ENCODE measurements at regions not wholly inside any gene's neighbourhood (a gene's known extent, or its start where the extent isn't known, plus 50 kb on each side); places are given as distances from the start of the nearest gene placed in this dataset.

DNA sequence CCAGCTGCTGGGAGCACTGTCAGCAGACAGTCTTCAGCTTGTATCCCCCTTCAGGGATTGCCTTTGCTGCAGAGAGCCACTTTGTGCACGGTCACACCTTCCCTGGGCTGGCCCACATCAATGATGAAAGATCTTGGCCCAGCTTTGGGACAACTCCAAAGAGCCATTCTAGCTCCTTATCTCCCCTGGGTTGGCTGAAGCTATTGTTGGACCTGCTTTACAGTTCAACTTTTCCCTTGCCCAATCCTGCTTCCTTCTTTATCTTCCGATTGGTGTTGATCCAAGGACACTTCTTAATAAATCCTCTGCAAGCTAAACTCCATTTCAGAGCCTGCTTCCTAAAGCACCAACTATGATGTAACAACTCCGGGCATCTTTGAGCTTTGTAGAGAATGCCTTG, 466.4 kb downstream of the KLF12 start:
- POLR2A ChIA-PET: no interaction called here
- H3K9me3 Mint-ChIP-seq: no peaks in the 10 kb centered on the region
- CTCF ChIA-PET: no interaction called here
- DNase-seq (ENCODE audit: low spot score) (no peak), ATAC-seq (no peak)
- H3K4me3 Mint-ChIP-seq: no peak overlapping the region
- no peaks in the 10 kb centered on the region for H3K36me3 Mint-ChIP-seq
- TF ChIP-seq CBFB (CRISPR knock-in tag; IDR thresholded peaks at IDR 0.05; ENCODE audit: low read depth) (no peak), FOXJ3 (CRISPR knock-in tag; IDR thresholded peaks at IDR 0.05; ENCODE audit: borderline replicate concordance) (no peak), GTF2I (CRISPR knock-in tag; conservative IDR thresholded peaks at IDR 0.05) (no peak), ZNF219 (CRISPR knock-in tag; IDR thresholded peaks at IDR 0.05; ENCODE audit: borderline replicate concordance) (no peak), SOX15 (CRISPR knock-in tag; IDR thresholded peaks at IDR 0.05) (no peak), ESRRA (CRISPR knock-in tag; IDR thresholded peaks at IDR 0.05; ENCODE audit: borderline replicate concordance) (no peak), NR3C1 (CRISPR knock-in tag; conservative IDR thresholded peaks at IDR 0.05; ENCODE audit: low read depth) (no peak), ZNF416 (CRISPR knock-in tag; IDR thresholded peaks at IDR 0.05) (no peak), ZNF671 (CRISPR knock-in tag; IDR thresholded peaks at IDR 0.05) (no peak), SP1 (CRISPR knock-in tag; conservative IDR thresholded peaks at IDR 0.05) (no peak), MXD4 (CRISPR knock-in tag; IDR thresholded peaks at IDR 0.05; ENCODE audit: borderline replicate concordance) (no peak), NR1H2 (CRISPR knock-in tag; IDR thresholded peaks at IDR 0.05) (no peak), GABPB1 (CRISPR knock-in tag; IDR thresholded peaks at IDR 0.05) (no peak), RELA (CRISPR knock-in tag; IDR thresholded peaks at IDR 0.05; ENCODE audit: borderline replicate concordance) (no peak)
- TF ChIP-seq, protein P1, sequence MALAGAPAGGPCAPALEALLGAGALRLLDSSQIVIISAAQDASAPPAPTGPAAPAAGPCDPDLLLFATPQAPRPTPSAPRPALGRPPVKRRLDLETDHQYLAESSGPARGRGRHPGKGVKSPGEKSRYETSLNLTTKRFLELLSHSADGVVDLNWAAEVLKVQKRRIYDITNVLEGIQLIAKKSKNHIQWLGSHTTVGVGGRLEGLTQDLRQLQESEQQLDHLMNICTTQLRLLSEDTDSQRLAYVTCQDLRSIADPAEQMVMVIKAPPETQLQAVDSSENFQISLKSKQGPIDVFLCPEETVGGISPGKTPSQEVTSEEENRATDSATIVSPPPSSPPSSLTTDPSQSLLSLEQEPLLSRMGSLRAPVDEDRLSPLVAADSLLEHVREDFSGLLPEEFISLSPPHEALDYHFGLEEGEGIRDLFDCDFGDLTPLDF (CRISPR knock-in tag; IDR thresholded peaks at IDR 0.05): no peak
- TF ChIP-seq, protein P2, sequence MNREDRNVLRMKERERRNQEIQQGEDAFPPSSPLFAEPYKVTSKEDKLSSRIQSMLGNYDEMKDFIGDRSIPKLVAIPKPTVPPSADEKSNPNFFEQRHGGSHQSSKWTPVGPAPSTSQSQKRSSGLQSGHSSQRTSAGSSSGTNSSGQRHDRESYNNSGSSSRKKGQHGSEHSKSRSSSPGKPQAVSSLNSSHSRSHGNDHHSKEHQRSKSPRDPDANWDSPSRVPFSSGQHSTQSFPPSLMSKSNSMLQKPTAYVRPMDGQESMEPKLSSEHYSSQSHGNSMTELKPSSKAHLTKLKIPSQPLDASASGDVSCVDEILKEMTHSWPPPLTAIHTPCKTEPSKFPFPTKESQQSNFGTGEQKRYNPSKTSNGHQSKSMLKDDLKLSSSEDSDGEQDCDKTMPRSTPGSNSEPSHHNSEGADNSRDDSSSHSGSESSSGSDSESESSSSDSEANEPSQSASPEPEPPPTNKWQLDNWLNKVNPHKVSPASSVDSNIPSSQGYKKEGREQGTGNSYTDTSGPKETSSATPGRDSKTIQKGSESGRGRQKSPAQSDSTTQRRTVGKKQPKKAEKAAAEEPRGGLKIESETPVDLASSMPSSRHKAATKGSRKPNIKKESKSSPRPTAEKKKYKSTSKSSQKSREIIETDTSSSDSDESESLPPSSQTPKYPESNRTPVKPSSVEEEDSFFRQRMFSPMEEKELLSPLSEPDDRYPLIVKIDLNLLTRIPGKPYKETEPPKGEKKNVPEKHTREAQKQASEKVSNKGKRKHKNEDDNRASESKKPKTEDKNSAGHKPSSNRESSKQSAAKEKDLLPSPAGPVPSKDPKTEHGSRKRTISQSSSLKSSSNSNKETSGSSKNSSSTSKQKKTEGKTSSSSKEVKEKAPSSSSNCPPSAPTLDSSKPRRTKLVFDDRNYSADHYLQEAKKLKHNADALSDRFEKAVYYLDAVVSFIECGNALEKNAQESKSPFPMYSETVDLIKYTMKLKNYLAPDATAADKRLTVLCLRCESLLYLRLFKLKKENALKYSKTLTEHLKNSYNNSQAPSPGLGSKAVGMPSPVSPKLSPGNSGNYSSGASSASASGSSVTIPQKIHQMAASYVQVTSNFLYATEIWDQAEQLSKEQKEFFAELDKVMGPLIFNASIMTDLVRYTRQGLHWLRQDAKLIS (CRISPR knock-in tag; IDR thresholded peaks at IDR 0.05; ENCODE audit: borderline replicate concordance): no peak
- TF ChIP-seq, protein P3, sequence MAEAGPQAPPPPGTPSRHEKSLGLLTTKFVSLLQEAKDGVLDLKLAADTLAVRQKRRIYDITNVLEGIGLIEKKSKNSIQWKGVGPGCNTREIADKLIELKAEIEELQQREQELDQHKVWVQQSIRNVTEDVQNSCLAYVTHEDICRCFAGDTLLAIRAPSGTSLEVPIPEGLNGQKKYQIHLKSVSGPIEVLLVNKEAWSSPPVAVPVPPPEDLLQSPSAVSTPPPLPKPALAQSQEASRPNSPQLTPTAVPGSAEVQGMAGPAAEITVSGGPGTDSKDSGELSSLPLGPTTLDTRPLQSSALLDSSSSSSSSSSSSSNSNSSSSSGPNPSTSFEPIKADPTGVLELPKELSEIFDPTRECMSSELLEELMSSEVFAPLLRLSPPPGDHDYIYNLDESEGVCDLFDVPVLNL (CRISPR knock-in tag; IDR thresholded peaks at IDR 0.05; ENCODE audit: borderline replicate concordance, low read depth): no peak
- TF ChIP-seq, protein P4, sequence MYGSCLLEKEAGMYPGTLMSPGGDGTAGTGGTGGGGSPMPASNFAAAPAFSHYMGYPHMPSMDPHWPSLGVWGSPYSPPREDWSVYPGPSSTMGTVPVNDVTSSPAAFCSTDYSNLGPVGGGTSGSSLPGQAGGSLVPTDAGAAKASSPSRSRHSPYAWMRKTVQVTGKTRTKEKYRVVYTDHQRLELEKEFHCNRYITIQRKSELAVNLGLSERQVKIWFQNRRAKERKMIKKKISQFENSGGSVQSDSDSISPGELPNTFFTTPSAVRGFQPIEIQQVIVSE (CRISPR knock-in tag; IDR thresholded peaks at IDR 0.05; ENCODE audit: borderline replicate concordance): no peak
- TF ChIP-seq, protein P5, sequence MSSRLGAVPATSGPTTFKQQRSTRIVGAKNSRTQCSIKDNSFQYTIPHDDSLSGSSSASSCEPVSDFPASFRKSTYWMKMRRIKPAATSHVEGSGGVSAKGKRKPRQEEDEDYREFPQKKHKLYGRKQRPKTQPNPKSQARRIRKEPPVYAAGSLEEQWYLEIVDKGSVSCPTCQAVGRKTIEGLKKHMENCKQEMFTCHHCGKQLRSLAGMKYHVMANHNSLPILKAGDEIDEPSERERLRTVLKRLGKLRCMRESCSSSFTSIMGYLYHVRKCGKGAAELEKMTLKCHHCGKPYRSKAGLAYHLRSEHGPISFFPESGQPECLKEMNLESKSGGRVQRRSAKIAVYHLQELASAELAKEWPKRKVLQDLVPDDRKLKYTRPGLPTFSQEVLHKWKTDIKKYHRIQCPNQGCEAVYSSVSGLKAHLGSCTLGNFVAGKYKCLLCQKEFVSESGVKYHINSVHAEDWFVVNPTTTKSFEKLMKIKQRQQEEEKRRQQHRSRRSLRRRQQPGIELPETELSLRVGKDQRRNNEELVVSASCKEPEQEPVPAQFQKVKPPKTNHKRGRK (CRISPR knock-in tag; IDR thresholded peaks at IDR 0.05; ENCODE audit: borderline replicate concordance): no peak
- TF ChIP-seq, protein P6, sequence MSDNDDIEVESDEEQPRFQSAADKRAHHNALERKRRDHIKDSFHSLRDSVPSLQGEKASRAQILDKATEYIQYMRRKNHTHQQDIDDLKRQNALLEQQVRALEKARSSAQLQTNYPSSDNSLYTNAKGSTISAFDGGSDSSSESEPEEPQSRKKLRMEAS (CRISPR knock-in tag; IDR thresholded peaks at IDR 0.05): no peak
- no peaks in the 10 kb centered on the region for H3K4me1 Mint-ChIP-seq
- no peaks in the 10 kb centered on the region for H3K27me3 Mint-ChIP-seq (ENCODE audit: low read depth)
- H3K27ac Mint-ChIP-seq: no peak overlapping the region

Measured in WTC11 (cell line).